ENCODE measurements at regions not wholly inside any gene's neighbourhood (a gene's known extent, or its start where the extent isn't known, plus 50 kb on each side); places are given as distances from the start of the nearest gene placed in this dataset.
"Not testable (repeated sequence)": the region's sequence is repeated elsewhere in the genome, so short reads cannot be mapped to it uniquely, and the experiment has no call there.

- DNase-seq (ENCODE audit: low read depth in 3 of 3), result no peak
Measured at GRCh38 chr14:84253326-84253725, 1276.6 kb upstream of the FLRT2 start.

GRCh38 chr14:84254290-84254689, 1275.7 kb upstream of the FLRT2 start:
- no peak for DNase-seq (ENCODE audit: low read depth in 3 of 3)

GRCh38 chr14:84262932-84263331, 1267.0 kb upstream of the FLRT2 start:
- no peak for DNase-seq (ENCODE audit: low read depth in 3 of 3)

- no peak for DNase-seq (ENCODE audit: low read depth in 3 of 3)
Measured at GRCh38 chr14:84272290-84272721, 1257.6 kb upstream of the FLRT2 start.

- DNase-seq (ENCODE audit: low read depth in 3 of 3), result no peak
Measured at GRCh38 chr14:84273181-84273580, 1256.8 kb upstream of the FLRT2 start.

GRCh38 chr14:84282618-84283017, 1247.3 kb upstream of the FLRT2 start:
- no peak for DNase-seq (ENCODE audit: low read depth in 3 of 3)

GRCh38 chr14:84288781-84289180, 1241.2 kb upstream of the FLRT2 start:
- no peak for DNase-seq (ENCODE audit: low read depth in 3 of 3)

GRCh38 chr14:84298663-84299195, 1231.2 kb upstream of the FLRT2 start:
- no peak for DNase-seq (ENCODE audit: low read depth in 3 of 3)

GRCh38 chr14:84303140-84303539, 1226.8 kb upstream of the FLRT2 start:
- DNase-seq (ENCODE audit: low read depth in 3 of 3), result no peak

GRCh38 chr14:84312551-84312950, 1217.4 kb upstream of the FLRT2 start:
- no peak for DNase-seq (ENCODE audit: low read depth in 3 of 3)

- DNase-seq (ENCODE audit: low read depth in 3 of 3), result no peak
Measured at GRCh38 chr14:84323450-84323849, 1206.5 kb upstream of the FLRT2 start.

GRCh38 chr14:84323978-84324377, 1206.0 kb upstream of the FLRT2 start:
- no peak for DNase-seq (ENCODE audit: low read depth in 3 of 3)

- DNase-seq (ENCODE audit: low read depth in 3 of 3), result no peak
Measured at GRCh38 chr14:84336433-84336832, 1193.5 kb upstream of the FLRT2 start.

GRCh38 chr14:84340938-84341337, 1189.0 kb upstream of the FLRT2 start:
- DNase-seq (ENCODE audit: low read depth in 3 of 3), result no peak

- DNase-seq (ENCODE audit: low read depth in 3 of 3), result not testable (repeated sequence)
Measured at GRCh38 chr14:84341867-84342266, 1188.1 kb upstream of the FLRT2 start.

GRCh38 chr14:84343656-84344055, 1186.3 kb upstream of the FLRT2 start:
- no peak for DNase-seq (ENCODE audit: low read depth in 3 of 3)

- no peak for DNase-seq (ENCODE audit: low read depth in 3 of 3)
Measured at GRCh38 chr14:84351646-84352045, 1178.3 kb upstream of the FLRT2 start.

- no peak for DNase-seq (ENCODE audit: low read depth in 3 of 3)
Measured at GRCh38 chr14:84361476-84361875, 1168.5 kb upstream of the FLRT2 start.

- no peak for DNase-seq (ENCODE audit: low read depth in 3 of 3)
Measured at GRCh38 chr14:84375235-84375634, 1154.7 kb upstream of the FLRT2 start.

- DNase-seq (ENCODE audit: low read depth in 3 of 3), result no peak
Measured at GRCh38 chr14:84390010-84390409, 1139.9 kb upstream of the FLRT2 start.

- DNase-seq (ENCODE audit: low read depth in 3 of 3), result no peak
Measured at GRCh38 chr14:84397631-84398030, 1132.3 kb upstream of the FLRT2 start.

GRCh38 chr14:84399296-84399910, 1130.5 kb upstream of the FLRT2 start:
- DNase-seq (ENCODE audit: low read depth in 3 of 3), result no peak

- no peak for DNase-seq (ENCODE audit: low read depth in 3 of 3)
Measured at GRCh38 chr14:84401631-84402030, 1128.3 kb upstream of the FLRT2 start.

GRCh38 chr14:84403585-84403984, 1126.4 kb upstream of the FLRT2 start:
- no peak for DNase-seq (ENCODE audit: low read depth in 3 of 3)
